ENCODE measurements at regions not wholly inside any gene's neighbourhood (a gene's known extent, or its start where the extent isn't known, plus 50 kb on each side); places are given as distances from the start of the nearest gene placed in this dataset.

- ATAC-seq (replicated peaks in 6 of 8) = no peak
- 10 to 80% (median 48%) methylated on average over 2 to 11 of the region's 12 CpGs; no CpG with 5 or more reads in 2 of the 10 experiments for WGBS, 10 experiments
- in situ Hi-C loops (cut with MboI; ENCODE audit: low pct_unique_long_range_greater_than_20kb in 2 of 9, low sequenced_read_pairs in 9 of 9, unreplicated experiment in 9 of 9) = loop anchor here in 8 of 9 experiments (10.0 to 25.0 kb wide), 2 partner anchors 197 to 199 kb away; partner anchors contain the start of genes LBHD2 (in 8 of the 8) and EXOC3L4 (in 5 of the 8)
These were observed 50.1 kb upstream of the EIF5 start for GRCh38 chr14:103283916-103284315.

More at GRCh38 chr14:103283916-103284315, 50.1 kb upstream of the EIF5 start:
- no peaks in the 10 kb centered on the region for H3K4me1 ChIP-seq (replicated peaks in 1 of 2)
- no peak overlapping the region for H3K4me3 ChIP-seq
- no peak overlapping the region for H3K27ac ChIP-seq

All from motor neuron (in vitro differentiated cells).